ENCODE measurements at regions not wholly inside any gene's neighbourhood (a gene's known extent, or its start where the extent isn't known, plus 50 kb on each side); places are given as distances from the start of the nearest gene placed in this dataset.

DNA sequence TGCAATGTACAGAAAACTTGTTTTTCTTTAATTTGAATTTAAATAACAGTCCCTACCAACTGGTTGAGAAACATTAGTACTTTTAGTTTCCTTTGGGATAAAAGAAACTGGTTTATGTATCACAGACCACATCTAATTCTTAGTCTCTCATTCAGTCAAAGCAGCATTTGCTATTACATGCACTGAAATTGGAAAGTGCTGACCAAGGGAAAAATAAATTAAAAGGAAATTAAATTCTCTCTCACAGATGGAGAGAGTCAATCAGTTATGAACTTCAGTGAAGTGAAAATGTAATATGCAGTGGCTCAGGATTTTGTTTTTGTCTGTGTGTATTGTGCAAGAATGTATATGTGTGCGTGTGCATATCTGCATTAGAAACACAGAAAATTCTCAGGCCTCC, 121.7 kb downstream of the TUSC1 start:
- no peak overlapping the region for H3K27ac Mint-ChIP-seq (ENCODE audit: unreplicated experiment)
- TF ChIP-seq, protein P1, sequence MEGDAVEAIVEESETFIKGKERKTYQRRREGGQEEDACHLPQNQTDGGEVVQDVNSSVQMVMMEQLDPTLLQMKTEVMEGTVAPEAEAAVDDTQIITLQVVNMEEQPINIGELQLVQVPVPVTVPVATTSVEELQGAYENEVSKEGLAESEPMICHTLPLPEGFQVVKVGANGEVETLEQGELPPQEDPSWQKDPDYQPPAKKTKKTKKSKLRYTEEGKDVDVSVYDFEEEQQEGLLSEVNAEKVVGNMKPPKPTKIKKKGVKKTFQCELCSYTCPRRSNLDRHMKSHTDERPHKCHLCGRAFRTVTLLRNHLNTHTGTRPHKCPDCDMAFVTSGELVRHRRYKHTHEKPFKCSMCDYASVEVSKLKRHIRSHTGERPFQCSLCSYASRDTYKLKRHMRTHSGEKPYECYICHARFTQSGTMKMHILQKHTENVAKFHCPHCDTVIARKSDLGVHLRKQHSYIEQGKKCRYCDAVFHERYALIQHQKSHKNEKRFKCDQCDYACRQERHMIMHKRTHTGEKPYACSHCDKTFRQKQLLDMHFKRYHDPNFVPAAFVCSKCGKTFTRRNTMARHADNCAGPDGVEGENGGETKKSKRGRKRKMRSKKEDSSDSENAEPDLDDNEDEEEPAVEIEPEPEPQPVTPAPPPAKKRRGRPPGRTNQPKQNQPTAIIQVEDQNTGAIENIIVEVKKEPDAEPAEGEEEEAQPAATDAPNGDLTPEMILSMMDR (IDR thresholded peaks at IDR 0.05): no peak
- H3K9me3 Mint-ChIP-seq (ENCODE audit: unreplicated experiment): no peaks in the 10 kb centered on the region
- DNase-seq (ENCODE audit: extremely low spot score, unreplicated experiment): no peak
- H3K27me3 Mint-ChIP-seq (ENCODE audit: unreplicated experiment): peaks cover 5% of the 10 kb centered on the region
- H3K4me1 Mint-ChIP-seq (ENCODE audit: unreplicated experiment): no peaks in the 10 kb centered on the region
- no peak overlapping the region for H3K4me3 Mint-ChIP-seq (ENCODE audit: unreplicated experiment)
- H3K36me3 Mint-ChIP-seq (ENCODE audit: unreplicated experiment): no peaks in the 10 kb centered on the region

DNA sequence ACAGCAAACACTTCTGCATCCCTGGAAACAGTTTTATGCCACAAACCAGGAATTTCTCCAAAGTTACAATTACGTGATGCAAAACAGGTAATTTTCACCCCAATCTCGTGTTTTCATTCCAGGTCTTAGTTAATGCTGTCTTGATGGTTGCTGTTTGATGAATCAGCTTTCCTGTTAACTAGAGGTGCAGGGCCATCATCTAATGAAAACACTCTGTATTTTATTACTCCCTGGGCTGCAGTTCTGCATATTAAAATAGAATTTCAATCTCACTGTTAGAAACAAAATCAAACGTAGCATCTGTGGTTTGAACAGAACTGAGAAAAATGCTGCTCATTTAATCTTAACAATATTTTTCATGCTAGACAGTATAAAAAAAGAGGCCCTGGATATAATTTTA, 129.4 kb downstream of the TUSC1 start:
- Mint-ChIP-seq H3K36me3 (ENCODE audit: unreplicated experiment) (no peaks in the 10 kb centered on the region), H3K9me3 (ENCODE audit: unreplicated experiment) (no peaks in the 10 kb centered on the region), H3K27me3 (ENCODE audit: unreplicated experiment) (peaks cover 12% of the 10 kb centered on the region), H3K4me3 (ENCODE audit: unreplicated experiment) (no peak overlapping the region), H3K4me1 (ENCODE audit: unreplicated experiment) (no peaks in the 10 kb centered on the region), H3K27ac (ENCODE audit: unreplicated experiment) (no peak overlapping the region)
- DNase-seq (ENCODE audit: extremely low spot score, unreplicated experiment): no peak
- TF ChIP-seq, protein P1 (IDR thresholded peaks at IDR 0.05): no peak

DNA sequence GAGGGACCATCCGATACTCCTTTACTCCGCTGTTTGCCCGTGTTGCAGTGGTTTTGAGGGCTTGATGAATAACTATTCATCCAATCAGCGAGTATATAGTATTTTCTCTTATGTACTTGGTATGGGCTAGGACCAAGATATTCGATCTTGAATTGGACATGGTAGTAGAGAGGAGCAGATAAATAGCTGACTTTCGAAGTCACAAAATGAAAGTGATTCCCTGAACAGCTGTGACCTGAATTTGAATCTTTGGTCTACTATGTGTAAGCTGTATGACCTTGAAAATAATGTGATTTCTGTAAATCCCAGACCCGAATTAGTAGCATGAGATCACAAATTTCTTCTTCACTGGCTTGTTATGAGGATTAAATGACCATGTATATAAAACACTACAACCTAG, 134.4 kb downstream of the TUSC1 start:
- TF ChIP-seq, protein P1 (IDR thresholded peaks at IDR 0.05): no peak
- no peaks in the 10 kb centered on the region for H3K36me3 Mint-ChIP-seq (ENCODE audit: unreplicated experiment)
- DNase-seq (ENCODE audit: extremely low spot score, unreplicated experiment): no peak
- no peaks in the 10 kb centered on the region for H3K9me3 Mint-ChIP-seq (ENCODE audit: unreplicated experiment)
- no peaks in the 10 kb centered on the region for H3K4me1 Mint-ChIP-seq (ENCODE audit: unreplicated experiment)
- peaks cover 5% of the 10 kb centered on the region for H3K27me3 Mint-ChIP-seq (ENCODE audit: unreplicated experiment)
- H3K4me3 Mint-ChIP-seq (ENCODE audit: unreplicated experiment): no peak overlapping the region
- H3K27ac Mint-ChIP-seq (ENCODE audit: unreplicated experiment): no peak overlapping the region

DNA sequence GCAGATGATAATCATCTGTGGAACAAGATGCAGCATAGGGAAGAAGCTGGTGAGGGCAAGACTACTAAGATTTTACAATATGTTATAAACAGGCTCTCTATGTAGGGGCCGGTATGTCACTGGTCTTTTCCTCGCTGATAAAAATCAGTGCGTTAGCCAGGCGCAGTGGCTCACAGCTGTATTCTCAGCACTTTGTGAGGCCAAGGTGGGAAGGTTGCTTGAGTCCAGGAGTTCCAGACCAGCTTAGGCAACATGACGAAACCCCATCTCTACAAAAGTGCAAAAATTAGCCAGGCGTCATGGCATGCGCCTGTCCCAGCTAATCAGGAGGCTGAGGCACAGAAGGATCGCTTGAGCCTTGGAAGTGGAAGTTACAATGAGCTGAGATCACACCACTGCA, 135.9 kb downstream of the TUSC1 start:
- Mint-ChIP-seq H3K27me3 (ENCODE audit: unreplicated experiment) (peaks cover 5% of the 10 kb centered on the region), H3K4me3 (ENCODE audit: unreplicated experiment) (no peak overlapping the region), H3K9me3 (ENCODE audit: unreplicated experiment) (no peaks in the 10 kb centered on the region), H3K27ac (ENCODE audit: unreplicated experiment) (no peak overlapping the region), H3K4me1 (ENCODE audit: unreplicated experiment) (no peaks in the 10 kb centered on the region), H3K36me3 (ENCODE audit: unreplicated experiment) (no peaks in the 10 kb centered on the region)
- no peak for DNase-seq (ENCODE audit: extremely low spot score, unreplicated experiment)
- TF ChIP-seq, protein P1 (IDR thresholded peaks at IDR 0.05): no peak

DNA sequence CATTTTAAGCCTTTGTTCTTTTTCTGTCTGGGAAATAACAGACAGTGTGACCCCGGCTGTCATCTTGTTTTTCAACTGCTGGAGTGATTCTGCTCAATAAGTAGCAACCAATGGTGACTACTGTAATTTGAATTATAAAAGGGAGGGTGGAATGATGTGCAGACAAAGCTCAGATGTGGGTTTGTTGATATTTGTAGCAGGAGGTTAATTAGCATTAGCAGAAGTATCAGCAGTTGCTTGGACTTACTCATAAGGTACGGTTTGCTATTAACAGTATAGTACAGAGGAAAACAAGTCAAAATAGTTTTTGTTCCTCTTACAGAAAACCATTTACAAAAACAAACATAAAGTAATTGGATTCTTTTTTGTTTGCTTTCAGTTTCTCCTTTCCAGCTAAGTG, 140.4 kb downstream of the TUSC1 start:
- no peak overlapping the region for H3K27ac Mint-ChIP-seq (ENCODE audit: unreplicated experiment)
- no peak for DNase-seq (ENCODE audit: extremely low spot score, unreplicated experiment)
- H3K36me3 Mint-ChIP-seq (ENCODE audit: unreplicated experiment): no peaks in the 10 kb centered on the region
- H3K4me3 Mint-ChIP-seq (ENCODE audit: unreplicated experiment): no peak overlapping the region
- no peaks in the 10 kb centered on the region for H3K9me3 Mint-ChIP-seq (ENCODE audit: unreplicated experiment)
- peaks cover 8% of the 10 kb centered on the region for H3K27me3 Mint-ChIP-seq (ENCODE audit: unreplicated experiment)
- H3K4me1 Mint-ChIP-seq (ENCODE audit: unreplicated experiment): no peaks in the 10 kb centered on the region
- TF ChIP-seq, protein P1 (IDR thresholded peaks at IDR 0.05): no peak

All from osteocyte (in vitro differentiated cells).